Loucy (cell line): ENCODE measurements at regions not wholly inside any gene's neighbourhood (a gene's known extent, or its start where the extent isn't known, plus 50 kb on each side); places are given as distances from the start of the nearest gene placed in this dataset.

Experiments used
- H2AFZ ChIP-seq: fragments of 200-600 bp; sonication (generic); 2 replicates; pipeline ENCODE4 v1.6.0; 2016; ENCODE audit warnings: antibody characterized with exemption, mild to moderate bottlenecking, low read length, moderate library complexity
- H3F3A ChIP-seq: fragments of 200-600 bp; 2 replicates; pipeline ENCODE4 v1.6.0; 2016; ENCODE audit warnings: antibody characterized with exemption, low read depth, mild to moderate bottlenecking
- H3K27me3 ChIP-seq: fragments of 200-600 bp; sonication (generic); 2 replicates; pipeline ENCODE4 v1.6.1; 2014; ENCODE audit warnings: low read length, mild to moderate bottlenecking; ENCODE audit not compliant: insufficient read depth, poor library complexity, severe bottlenecking
- H3K36me3 ChIP-seq: fragments of 200-600 bp; sonication (generic); 2 replicates; pipeline ENCODE4 v1.6.1; 2016; ENCODE audit warnings: low read length; ENCODE audit not compliant: insufficient read depth
- H3K4me1 ChIP-seq: fragments of 200-600 bp; sonication (generic); 2 replicates; pipeline ENCODE4 v1.5.1; 2014; ENCODE audit warnings: low read length, mild to moderate bottlenecking; ENCODE audit not compliant: insufficient read depth, poor library complexity, severe bottlenecking
- H3K4me2 ChIP-seq: fragments of 200-600 bp; sonication (generic); 2 replicates; pipeline ENCODE4 v1.6.0; 2014; ENCODE audit warnings: antibody characterized with exemption, low read length, low read depth, mild to moderate bottlenecking; ENCODE audit not compliant: poor library complexity, severe bottlenecking
- H3K4me3 ChIP-seq: fragments of 200-600 bp; sonication (generic); 2 replicates; pipeline ENCODE4 v1.5.1; 2014; ENCODE audit warnings: low read length, mild to moderate bottlenecking, mixed read lengths; ENCODE audit not compliant: poor library complexity, severe bottlenecking
- H3K79me2 ChIP-seq: fragments of 200-600 bp; sonication (generic); 2 replicates; pipeline ENCODE4 v1.6.1; 2014; ENCODE audit warnings: low read length; ENCODE audit not compliant: insufficient read depth
- H3K9ac ChIP-seq: fragments of 200-600 bp; sonication (generic); 2 replicates; pipeline ENCODE4 v1.6.0; 2014; ENCODE audit warnings: mild to moderate bottlenecking, low read depth, low read length, moderate library complexity; ENCODE audit not compliant: poor library complexity, severe bottlenecking
- H3K9me2 ChIP-seq: fragments of 200-600 bp; sonication (generic); replicated peaks from 2 replicates; pipeline ENCODE4 v1.6.1; 2016; ENCODE audit warnings: low read depth, low read length, mixed read lengths
- H3K9me3 ChIP-seq: fragments of 200-600 bp; sonication (generic); 2 replicates; pipeline ENCODE4 v1.6.1; 2014; ENCODE audit warnings: mild to moderate bottlenecking, antibody characterized with exemption, low read length, low read depth; ENCODE audit not compliant: insufficient read depth
- H4K20me1 ChIP-seq: fragments of 200-600 bp; sonication (generic); 2 replicates; pipeline ENCODE4 v1.6.0; 2014; ENCODE audit warnings: antibody characterized with exemption, low read length, mild to moderate bottlenecking; ENCODE audit not compliant: insufficient read depth, poor library complexity, severe bottlenecking
- EZH2phosphoT487 ChIP-seq: fragments of 200-600 bp; IDR thresholded peaks from 2 replicates; pipeline ENCODE4 v1.6.1; 2018; ENCODE audit warnings: antibody characterized with exemption, mild to moderate bottlenecking, moderate library complexity, borderline replicate concordance
- TF ChIP-seq, protein P1 (sequence below): fragments of 200-600 bp; sonication (generic); conservative IDR thresholded peaks from 2 replicates; pipeline ENCODE4 v1.5.1; 2014; ENCODE audit warnings: mild to moderate bottlenecking, antibody characterized with exemption, low read length

DNA sequence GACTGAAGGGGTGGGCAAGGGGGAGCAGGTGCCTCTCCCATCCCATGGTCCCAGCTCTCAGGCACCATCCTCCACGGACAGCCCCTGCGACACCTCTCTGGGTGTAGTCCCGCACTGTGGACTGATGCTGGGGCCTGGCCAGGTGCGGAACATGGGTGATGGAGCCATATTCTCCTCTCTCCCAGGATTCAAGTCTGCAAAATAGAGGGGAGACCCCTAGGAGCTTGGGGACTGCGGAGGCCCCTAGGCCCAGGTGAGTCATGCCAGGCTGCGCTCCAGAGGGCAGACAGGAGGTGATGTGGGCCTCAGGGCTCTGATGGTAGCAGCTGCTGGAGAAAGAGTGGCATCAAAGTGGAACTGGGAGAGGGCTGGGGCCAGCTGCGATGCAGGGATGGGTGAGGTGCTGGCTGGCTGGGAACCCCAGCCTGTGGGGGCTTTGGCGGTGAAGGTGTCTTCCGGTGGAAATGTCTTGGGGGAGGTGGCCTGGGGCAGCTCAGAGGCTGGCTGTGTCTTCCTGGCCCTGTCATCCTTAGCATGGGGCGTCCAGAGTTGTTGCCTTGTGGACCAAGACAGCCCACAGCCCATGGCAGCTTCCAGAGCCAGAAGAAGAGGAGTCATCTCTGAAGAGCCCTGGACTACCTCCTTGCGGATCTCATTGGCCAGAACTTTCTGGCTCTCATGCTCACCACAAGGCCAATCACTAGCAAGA lies 149.1 kb downstream of the KIF26A start:
- no peaks in the 10 kb centered on the region for H3F3A ChIP-seq
- no peak overlapping the region for H2AFZ ChIP-seq
- H3K9me2 ChIP-seq: no peaks in the 10 kb centered on the region
- no peak overlapping the region for H3K4me2 ChIP-seq
- H3K9ac ChIP-seq: no peak overlapping the region
- H3K4me1 ChIP-seq: no peaks in the 10 kb centered on the region
- H3K36me3 ChIP-seq: no peaks in the 10 kb centered on the region
- no peaks in the 10 kb centered on the region for H3K79me2 ChIP-seq
- no peaks in the 10 kb centered on the region for H3K27me3 ChIP-seq
- no peaks in the 10 kb centered on the region for H3K9me3 ChIP-seq
- no peak for TF ChIP-seq EZH2phosphoT487
- TF ChIP-seq, protein P1, sequence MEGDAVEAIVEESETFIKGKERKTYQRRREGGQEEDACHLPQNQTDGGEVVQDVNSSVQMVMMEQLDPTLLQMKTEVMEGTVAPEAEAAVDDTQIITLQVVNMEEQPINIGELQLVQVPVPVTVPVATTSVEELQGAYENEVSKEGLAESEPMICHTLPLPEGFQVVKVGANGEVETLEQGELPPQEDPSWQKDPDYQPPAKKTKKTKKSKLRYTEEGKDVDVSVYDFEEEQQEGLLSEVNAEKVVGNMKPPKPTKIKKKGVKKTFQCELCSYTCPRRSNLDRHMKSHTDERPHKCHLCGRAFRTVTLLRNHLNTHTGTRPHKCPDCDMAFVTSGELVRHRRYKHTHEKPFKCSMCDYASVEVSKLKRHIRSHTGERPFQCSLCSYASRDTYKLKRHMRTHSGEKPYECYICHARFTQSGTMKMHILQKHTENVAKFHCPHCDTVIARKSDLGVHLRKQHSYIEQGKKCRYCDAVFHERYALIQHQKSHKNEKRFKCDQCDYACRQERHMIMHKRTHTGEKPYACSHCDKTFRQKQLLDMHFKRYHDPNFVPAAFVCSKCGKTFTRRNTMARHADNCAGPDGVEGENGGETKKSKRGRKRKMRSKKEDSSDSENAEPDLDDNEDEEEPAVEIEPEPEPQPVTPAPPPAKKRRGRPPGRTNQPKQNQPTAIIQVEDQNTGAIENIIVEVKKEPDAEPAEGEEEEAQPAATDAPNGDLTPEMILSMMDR: no peak
- H3K4me3 ChIP-seq: no peak overlapping the region
- H4K20me1 ChIP-seq: no peaks in the 10 kb centered on the region

DNA sequence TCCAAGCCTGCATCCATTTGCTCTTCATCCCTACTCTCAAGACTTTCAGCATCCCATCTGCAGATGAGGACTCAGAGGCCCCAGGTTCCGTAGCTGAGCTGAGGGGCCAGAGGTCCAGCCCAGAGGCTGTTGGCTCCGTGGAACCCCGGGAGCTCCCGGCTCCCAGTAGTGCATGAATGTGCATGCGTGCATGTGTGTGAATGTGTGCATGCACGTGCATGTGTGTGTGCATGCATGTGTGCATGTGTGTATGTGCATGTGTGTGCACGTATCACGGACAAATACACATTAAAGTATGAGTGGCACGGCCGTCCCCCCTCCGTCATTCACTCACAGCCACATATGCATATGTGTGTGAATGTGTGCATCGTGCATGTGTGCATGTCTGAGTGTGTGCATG lies 149.9 kb downstream of the KIF26A start:
- no peaks in the 10 kb centered on the region for H3K79me2 ChIP-seq

DNA sequence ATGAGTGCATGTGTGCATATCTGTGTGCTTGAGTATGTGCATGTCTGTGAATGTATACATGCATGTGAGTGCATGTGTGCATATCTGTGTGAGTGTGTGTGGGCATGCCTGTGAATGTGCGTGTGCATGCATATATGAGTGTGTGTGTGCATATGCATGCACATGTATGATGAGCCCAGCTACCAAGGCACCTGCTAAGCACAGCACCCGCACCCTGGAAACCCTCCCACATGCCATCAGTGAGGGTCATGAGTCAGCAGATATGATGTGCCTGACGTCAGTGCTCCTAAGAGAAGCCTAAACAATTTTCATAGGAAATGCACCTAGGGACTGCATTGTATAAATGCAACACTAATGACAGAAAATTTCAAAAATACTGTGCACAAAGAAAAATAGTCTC lies 151.1 kb downstream of the KIF26A start:
- Histone ChIP-seq H3K36me3 (no peaks in the 10 kb centered on the region), H3F3A (no peaks in the 10 kb centered on the region), H3K79me2 (no peaks in the 10 kb centered on the region), H3K27me3 (no peaks in the 10 kb centered on the region), H3K4me2 (no peak overlapping the region), H3K9ac (no peak overlapping the region), H2AFZ (no peak overlapping the region), H3K4me1 (no peaks in the 10 kb centered on the region), H4K20me1 (no peaks in the 10 kb centered on the region), H3K4me3 (no peak overlapping the region), H3K9me2 (no peaks in the 10 kb centered on the region), H3K9me3 (no peaks in the 10 kb centered on the region)
- TF ChIP-seq EZH2phosphoT487: no peak
- TF ChIP-seq, protein P1: no peak

More for the DNA sequence above, 149.9 kb downstream of the KIF26A start:
- H3K4me2 ChIP-seq: no peak overlapping the region
- H3K9me3 ChIP-seq: no peaks in the 10 kb centered on the region
- no peaks in the 10 kb centered on the region for H4K20me1 ChIP-seq
- no peaks in the 10 kb centered on the region for H3F3A ChIP-seq
- no peak overlapping the region for H3K4me3 ChIP-seq
- TF ChIP-seq, protein P1: no peak
- no peak for TF ChIP-seq EZH2phosphoT487
- H3K27me3 ChIP-seq: no peaks in the 10 kb centered on the region
- H3K9ac ChIP-seq: no peak overlapping the region
- no peak overlapping the region for H2AFZ ChIP-seq
- no peaks in the 10 kb centered on the region for H3K36me3 ChIP-seq
- no peaks in the 10 kb centered on the region for H3K9me2 ChIP-seq
- H3K4me1 ChIP-seq: no peaks in the 10 kb centered on the region
